Epithelial cell of proximal tubule (primary cell): ENCODE measurements at regions not wholly inside any gene's neighbourhood (a gene's known extent, or its start where the extent isn't known, plus 50 kb on each side); places are given as distances from the start of the nearest gene placed in this dataset.

ENCODE experiments used
- DNase-seq: peaks from one replicate; pipeline ENCODE4 v3.0.0-alpha.2; 2011; ENCODE audit warnings: low read depth
- H3K4me3 ChIP-seq: 2 replicates; pipeline ENCODE4 v1.5.1; 2011; ENCODE audit warnings: low read depth, mild to moderate bottlenecking, low read length
- CTCF ChIP-seq: conservative IDR thresholded peaks from 2 replicates; pipeline ENCODE4 v1.5.1; 2012; ENCODE audit warnings: low read depth, mild to moderate bottlenecking, low read length

GRCh38 chr3:31349001-31349748 lies 183.6 kb upstream of the STT3B start:
- H3K4me3 ChIP-seq = no peak overlapping the region
- no peak for DNase-seq
- no peak for TF ChIP-seq CTCF

- no peak overlapping the region for H3K4me3 ChIP-seq
- no peak for TF ChIP-seq CTCF
- no peak for DNase-seq
Observed at GRCh38 chr3:31350307-31350706, 182.4 kb upstream of the STT3B start.

- DNase-seq = no peak
- TF ChIP-seq CTCF = no peak
- H3K4me3 ChIP-seq = no peak overlapping the region
Observed at GRCh38 chr3:31352331-31352730, 180.4 kb upstream of the STT3B start.

GRCh38 chr3:31353166-31353565 lies 179.6 kb upstream of the STT3B start:
- no peak for TF ChIP-seq CTCF
- no peak overlapping the region for H3K4me3 ChIP-seq
- DNase-seq = no peak

GRCh38 chr3:31354373-31354772 lies 178.4 kb upstream of the STT3B start:
- no peak overlapping the region for H3K4me3 ChIP-seq
- TF ChIP-seq CTCF = no peak
- no peak for DNase-seq

GRCh38 chr3:31355807-31356206 lies 176.9 kb upstream of the STT3B start:
- no peak for DNase-seq
- TF ChIP-seq CTCF = no peak
- no peak overlapping the region for H3K4me3 ChIP-seq

- H3K4me3 ChIP-seq = no peak overlapping the region
- peak; percentile 65 for DNase-seq
- TF ChIP-seq CTCF = no peak
Observed at GRCh38 chr3:31356941-31357340, 175.8 kb upstream of the STT3B start.
